GM21526 (cell line): ENCODE measurements at regions not wholly inside any gene's neighbourhood (a gene's known extent, or its start where the extent isn't known, plus 50 kb on each side); places are given as distances from the start of the nearest gene placed in this dataset.
"Not testable (repeated sequence)": the region's sequence is repeated elsewhere in the genome, so short reads cannot be mapped to it uniquely, and the experiment has no call there.

Experiments
- ATAC-seq: cut with Tn5 transposase; IDR thresholded peaks from one replicate; pipeline ENCODE4 v1.9.1; 2021; ENCODE audit warnings: moderate library complexity; ENCODE audit not compliant: unreplicated experiment, low FRiP score

DNA sequence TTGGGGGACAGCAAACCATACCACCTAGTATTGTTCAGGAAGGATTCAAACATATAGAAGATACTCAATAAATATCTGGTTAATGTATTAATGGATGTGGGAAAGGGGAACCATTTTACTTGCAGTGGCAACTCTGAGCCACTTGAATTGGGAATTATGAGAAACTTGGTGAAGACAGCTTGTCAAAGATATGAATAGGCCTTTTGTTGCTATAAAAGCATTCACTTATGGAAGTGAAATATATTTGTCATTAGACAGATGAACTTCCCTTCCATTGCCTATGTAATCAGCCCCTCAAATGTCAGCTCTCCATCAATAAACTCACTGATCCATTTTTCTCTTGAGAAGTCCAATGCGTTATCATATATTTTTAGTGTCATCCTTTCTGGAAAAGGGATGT lies 56.1 kb downstream of the GPR85 start:
- no peak for ATAC-seq

GRCh38 chr7:113026941-113027340 lies 59.7 kb downstream of the GPR85 start:
- ATAC-seq, result no peak

DNA sequence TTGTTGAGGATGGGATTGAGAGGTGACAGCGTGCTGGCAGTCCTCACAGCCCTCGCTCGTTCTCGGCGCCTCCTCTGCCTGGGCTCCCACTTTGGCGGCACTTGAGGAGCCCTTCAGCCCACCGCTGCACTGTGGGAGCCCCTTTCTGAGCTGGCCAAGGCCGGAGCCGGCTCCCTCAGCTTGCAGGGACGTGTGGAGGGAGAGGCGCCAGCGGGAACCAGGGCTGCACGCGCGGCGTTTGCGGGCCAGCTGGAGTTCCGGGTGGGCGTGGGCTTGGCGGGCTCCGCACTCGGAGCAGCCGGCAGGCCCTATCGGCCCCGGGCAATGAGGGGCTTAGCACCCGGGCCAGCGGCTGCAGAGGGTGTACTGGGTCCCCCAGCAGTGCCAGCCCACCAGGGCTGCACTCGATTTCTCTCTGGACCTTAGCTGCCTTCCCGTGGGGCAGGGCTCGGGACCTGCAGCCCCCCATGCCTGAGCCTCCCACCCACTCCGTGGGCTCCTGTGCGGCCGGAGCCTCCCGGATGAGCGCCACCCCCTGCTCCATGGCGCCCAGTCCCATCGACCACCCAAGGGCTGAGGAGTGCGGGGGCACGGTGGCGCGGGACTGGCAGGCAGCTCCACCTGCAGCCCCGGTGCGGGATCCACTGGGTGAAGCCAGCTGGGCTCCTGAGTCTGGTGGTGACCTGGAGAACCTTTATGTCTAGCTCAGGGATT lies 69.3 kb downstream of the GPR85 start:
- not testable (repeated sequence) for ATAC-seq

- ATAC-seq, result no peak
Measured at GRCh38 chr7:113015034-113015645, 71.5 kb downstream of the GPR85 start.

GRCh38 chr7:113013761-113014449 lies 72.7 kb downstream of the GPR85 start:
- ATAC-seq, result no peak

DNA sequence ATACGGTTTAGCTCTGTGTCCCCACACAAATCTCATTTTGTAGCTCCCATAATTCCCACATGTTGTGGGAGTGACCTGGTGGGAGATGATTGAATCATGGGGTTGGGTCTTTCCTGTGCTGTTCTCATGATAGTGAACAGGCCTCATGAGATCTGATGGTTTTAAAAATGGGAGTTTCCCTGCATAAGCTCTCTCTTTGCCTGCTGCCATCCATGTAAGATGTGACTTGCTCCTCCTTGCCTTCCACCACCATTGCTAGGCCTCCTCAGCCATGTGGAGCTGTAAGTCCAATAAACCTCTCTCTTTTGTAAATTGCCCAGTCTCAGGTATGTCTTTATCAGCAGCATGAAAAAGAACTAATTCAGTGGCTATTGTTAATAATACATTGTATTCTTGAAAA lies 73.8 kb downstream of the GPR85 start:
- not testable (repeated sequence) for ATAC-seq

- ATAC-seq, result no peak
Measured at GRCh38 chr7:113010377-113010776, 76.2 kb downstream of the GPR85 start.

DNA sequence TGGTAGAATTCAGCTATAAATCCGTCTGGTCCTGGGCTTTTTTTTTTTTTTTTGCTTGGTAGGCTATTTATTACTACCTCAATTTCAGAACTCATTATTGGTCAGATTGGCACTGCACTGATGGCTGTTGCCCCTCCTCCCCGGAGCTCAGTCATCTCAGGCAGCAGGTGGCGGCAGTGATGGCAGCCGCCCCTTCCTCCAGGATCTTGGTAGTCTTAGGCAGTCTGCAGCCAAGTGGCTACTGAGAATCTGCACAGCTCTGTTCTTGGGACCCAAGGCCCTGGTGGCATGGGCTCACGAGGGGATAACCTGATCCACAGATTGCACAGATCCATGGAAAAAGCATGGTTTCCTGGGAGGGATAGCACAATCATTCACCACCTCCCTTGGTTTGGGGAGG lies 77.9 kb downstream of the GPR85 start:
- ATAC-seq, result no peak

GRCh38 chr7:113004726-113005454 lies 81.7 kb downstream of the GPR85 start:
- ATAC-seq, result no peak

- ATAC-seq, result peak; percentile 80
Measured at GRCh38 chr7:113000316-113001020, 86.2 kb downstream of the GPR85 start.

- no peak for ATAC-seq
Measured at GRCh38 chr7:112997831-112998230, 88.8 kb downstream of the GPR85 start.

- no peak for ATAC-seq
Measured at GRCh38 chr7:112996331-112996871, 90.2 kb downstream of the GPR85 start.

DNA sequence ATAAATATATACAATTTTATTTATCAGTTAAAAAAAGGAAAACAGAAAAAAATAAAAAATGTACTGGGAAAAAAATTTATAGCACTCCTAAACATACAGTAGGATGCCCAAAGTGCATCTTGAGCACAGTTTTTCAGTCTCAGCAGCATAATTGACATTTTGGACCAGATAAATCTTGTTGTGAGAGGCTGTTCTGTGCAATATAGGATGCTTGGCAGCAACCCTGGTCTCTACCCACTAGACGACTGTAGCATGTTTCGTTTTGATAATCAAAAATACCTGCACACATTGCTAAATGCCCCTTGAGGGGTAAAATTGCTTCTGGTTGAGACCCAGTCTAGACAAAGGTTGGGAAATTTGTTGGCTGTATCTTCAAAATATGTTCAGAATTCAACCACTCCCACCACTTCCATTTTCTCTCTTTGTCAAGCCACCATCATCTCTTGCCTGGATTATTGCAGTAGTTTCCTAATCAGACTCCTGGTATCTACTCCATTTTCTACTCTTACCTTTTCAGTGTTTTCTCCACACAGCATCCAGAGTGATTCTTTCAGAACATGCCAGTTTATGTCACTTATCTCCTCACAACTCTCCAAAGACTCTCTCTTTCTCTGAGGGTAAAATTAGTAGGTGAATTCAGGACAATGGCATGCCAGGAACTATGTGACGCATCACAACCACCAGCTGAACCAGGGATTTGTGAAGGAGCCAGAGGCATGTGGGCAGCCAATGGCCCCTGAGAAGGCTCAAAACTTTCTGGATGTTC lies 91.4 kb downstream of the GPR85 start:
- no peak for ATAC-seq

- no peak for ATAC-seq
Measured at GRCh38 chr7:112994656-112995055, 92.0 kb downstream of the GPR85 start.

DNA sequence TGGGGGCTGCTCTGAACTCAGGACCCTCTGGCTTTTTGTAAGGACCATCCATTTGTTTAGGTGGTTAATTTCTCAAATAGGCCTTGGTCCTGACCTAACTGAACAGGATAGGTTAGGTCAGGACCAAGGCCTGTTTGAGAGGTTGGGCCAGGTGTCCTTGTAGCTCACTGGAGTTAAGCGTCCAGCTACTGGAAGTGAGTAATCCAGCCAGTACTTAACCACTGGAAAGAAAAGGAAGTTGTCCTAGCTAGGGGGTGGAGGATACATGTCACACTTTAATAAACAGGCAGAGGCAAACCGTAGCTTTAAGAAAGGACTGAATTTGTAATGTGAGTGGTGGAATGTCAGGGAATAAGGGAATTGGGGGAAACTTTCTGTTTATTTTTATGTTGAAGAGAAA lies 96.0 kb downstream of the GPR85 start:
- ATAC-seq, result no peak

GRCh38 chr7:112989531-112989930 lies 97.1 kb downstream of the GPR85 start:
- no peak for ATAC-seq

DNA sequence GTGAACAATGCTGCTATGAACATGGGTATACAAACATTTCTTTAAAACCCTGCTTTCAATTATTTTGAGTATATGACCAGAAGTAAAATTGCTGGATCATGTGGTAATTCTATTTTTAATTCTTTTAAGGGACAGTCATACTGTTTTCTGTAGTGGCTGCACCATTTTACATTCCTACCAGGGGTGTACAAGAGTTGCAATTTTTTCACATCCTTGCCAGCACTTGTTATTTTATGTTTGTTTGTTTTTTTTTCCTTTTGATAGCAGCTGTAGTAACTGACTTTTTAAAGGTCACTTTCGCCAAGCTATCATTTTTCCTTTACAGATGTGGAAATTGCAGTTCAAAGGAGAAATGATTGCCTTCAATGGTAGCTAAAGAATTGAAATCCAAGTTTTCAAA lies 99.5 kb downstream of the GPR85 start:
- ATAC-seq, result no peak

GRCh38 chr7:112986256-112987031 lies 100.2 kb downstream of the GPR85 start:
- no peak for ATAC-seq
